Hepatocyte (in vitro differentiated cells): ENCODE measurements at regions not wholly inside any gene's neighbourhood (a gene's known extent, or its start where the extent isn't known, plus 50 kb on each side); places are given as distances from the start of the nearest gene placed in this dataset.

Source experiments
- DNase-seq: peaks from one replicate; pipeline ENCODE4 v3.0.0-alpha.2; 2016; ENCODE audit warnings: low spot score
- H2AFZ ChIP-seq: fragments of 200-600 bp; sonication (generic); 2 replicates; pipeline ENCODE4 v1.6.0; 2016; ENCODE audit warnings: antibody characterized with exemption, mild to moderate bottlenecking
- H3K27ac ChIP-seq: fragments of 200-600 bp; sonication (generic); 2 replicates; pipeline ENCODE4 v1.5.1; 2016; ENCODE audit warnings: mild to moderate bottlenecking
- H3K27me3 ChIP-seq: fragments of 200-600 bp; sonication (generic); 2 replicates; pipeline ENCODE4 v1.6.1; 2016
- H3K36me3 ChIP-seq: fragments of 200-600 bp; sonication (generic); replicated peaks from 2 replicates; pipeline ENCODE4 v1.5.1; 2016; ENCODE audit warnings: low read depth; ENCODE audit not compliant: insufficient read depth
- H3K4me1 ChIP-seq: fragments of 200-600 bp; sonication (generic); 2 replicates; pipeline ENCODE4 v1.5.1; 2016; ENCODE audit warnings: mild to moderate bottlenecking, moderate library complexity; ENCODE audit not compliant: insufficient read depth
- H3K4me2 ChIP-seq: fragments of 200-600 bp; sonication (generic); 2 replicates; pipeline ENCODE4 v1.6.0; 2016
- H3K4me3 ChIP-seq: fragments of 200-600 bp; sonication (generic); 2 replicates; pipeline ENCODE4 v1.5.1; 2016; ENCODE audit warnings: mild to moderate bottlenecking
- H3K79me2 ChIP-seq: fragments of 200-600 bp; sonication (generic); 2 replicates; pipeline ENCODE4 v1.6.0; 2017; ENCODE audit warnings: mild to moderate bottlenecking
- H3K9me2 ChIP-seq: fragments of 200-600 bp; sonication (generic); replicated peaks from 2 replicates; pipeline ENCODE4 v1.6.0; 2017; ENCODE audit warnings: mild to moderate bottlenecking; ENCODE audit not compliant: insufficient read depth
- H3K9me3 ChIP-seq: fragments of 200-600 bp; sonication (generic); 2 replicates; pipeline ENCODE4 v1.5.1; 2016; ENCODE audit warnings: low read depth, mild to moderate bottlenecking
- H4K20me1 ChIP-seq: fragments of 200-600 bp; sonication (generic); 2 replicates; pipeline ENCODE4 v1.6.0; 2016; ENCODE audit warnings: mild to moderate bottlenecking; ENCODE audit not compliant: insufficient read depth, poor library complexity, severe bottlenecking
- CTCF ChIP-seq: fragments of 200-600 bp; sonication (generic); IDR thresholded peaks from 2 replicates; pipeline ENCODE4 v1.5.1; 2016; ENCODE audit warnings: antibody characterized with exemption, mild to moderate bottlenecking; ENCODE audit not compliant: poor library complexity
- EZH2 ChIP-seq: fragments of 200-600 bp; sonication (generic); IDR thresholded peaks from 2 replicates; pipeline ENCODE4 v1.6.1; 2016; ENCODE audit warnings: antibody characterized with exemption, mild to moderate bottlenecking, borderline replicate concordance
- EZH2phosphoT487 ChIP-seq: fragments of 200-600 bp; sonication (generic); IDR thresholded peaks from one replicate; pipeline ENCODE4 v1.6.1; 2018; ENCODE audit warnings: antibody characterized with exemption, mild to moderate bottlenecking, low read depth, moderate library complexity; ENCODE audit not compliant: unreplicated experiment, severe bottlenecking
- WGBS: methylation state at CpG from one replicate; pipeline ENCODE4 v1.1.6; 2016; ENCODE audit warnings: low lambda C conversion rate; ENCODE audit errors: missing lambda C conversion rate; 5-methylcytosine and 5-hydroxymethylcytosine counted together

- Histone ChIP-seq H3K79me2 (no peaks in the 10 kb centered on the region), H3K9me2 (no peaks in the 10 kb centered on the region), H3K36me3 (no peaks in the 10 kb centered on the region), H3K27ac (no peak overlapping the region), H3K9me3 (no peaks in the 10 kb centered on the region), H3K27me3 (no peaks in the 10 kb centered on the region), H3K4me3 (no peak overlapping the region), H3K4me1 (no peaks in the 10 kb centered on the region), H4K20me1 (no peaks in the 10 kb centered on the region), H3K4me2 (no peak overlapping the region), H2AFZ (no peak overlapping the region)
- WGBS = 80% methylated on average over 7 of the region's 7 CpGs
- no peak for DNase-seq
- TF ChIP-seq EZH2 = no peak
- TF ChIP-seq CTCF = no peak
- TF ChIP-seq EZH2phosphoT487 = no peak
Measured at GRCh38 chr1:22236166-22236565, 93.3 kb upstream of the WNT4 start.

- no peak overlapping the region for H3K4me2 ChIP-seq
- H3K27ac ChIP-seq = no peak overlapping the region
- 93% methylated on average over 6 of the region's 6 CpGs for WGBS
- H3K36me3 ChIP-seq = no peaks in the 10 kb centered on the region
- H3K27me3 ChIP-seq = no peaks in the 10 kb centered on the region
- H3K9me2 ChIP-seq = no peaks in the 10 kb centered on the region
- H3K4me1 ChIP-seq = no peaks in the 10 kb centered on the region
- no peak for TF ChIP-seq CTCF
- no peak for TF ChIP-seq EZH2
- TF ChIP-seq EZH2phosphoT487 = no peak
- H3K4me3 ChIP-seq = no peak overlapping the region
- H3K9me3 ChIP-seq = no peaks in the 10 kb centered on the region
- no peak for DNase-seq
- H4K20me1 ChIP-seq = no peaks in the 10 kb centered on the region
- no peaks in the 10 kb centered on the region for H3K79me2 ChIP-seq
- H2AFZ ChIP-seq = no peak overlapping the region
Measured at GRCh38 chr1:22236900-22237299, 94.0 kb upstream of the WNT4 start.

GRCh38 chr1:22237433-22238093 lies 94.7 kb upstream of the WNT4 start:
- Histone ChIP-seq H3K36me3 (no peaks in the 10 kb centered on the region), H3K4me1 (no peaks in the 10 kb centered on the region), H3K27ac (no peak overlapping the region), H3K4me2 (no peak overlapping the region), H3K9me3 (no peaks in the 10 kb centered on the region), H3K27me3 (no peaks in the 10 kb centered on the region), H3K4me3 (no peak overlapping the region), H3K79me2 (no peaks in the 10 kb centered on the region), H4K20me1 (no peaks in the 10 kb centered on the region), H3K9me2 (no peaks in the 10 kb centered on the region), H2AFZ (no peak overlapping the region)
- WGBS = 93% methylated on average over 11 of the region's 11 CpGs
- DNase-seq = no peak
- TF ChIP-seq EZH2 (no peak), CTCF (no peak), EZH2phosphoT487 (no peak)
